ENCODE measurements at regions not wholly inside any gene's neighbourhood (a gene's known extent, or its start where the extent isn't known, plus 50 kb on each side); places are given as distances from the start of the nearest gene placed in this dataset.
"Not testable (repeated sequence)": the region's sequence is repeated elsewhere in the genome, so short reads cannot be mapped to it uniquely, and the experiment has no call there.

GRCh38 chr2:3899536-3900155 lies 196.3 kb downstream of the DCDC2C start:
- H3K27me3 ChIP-seq (ENCODE audit: insufficient read depth, low read length) = no peaks in the 10 kb centered on the region
- H3K27ac ChIP-seq (ENCODE audit: low read depth, low read length) = no peak overlapping the region
- no peak overlapping the region for H3K9ac ChIP-seq (ENCODE audit: low read depth, low read length)
- H3K4me1 ChIP-seq (ENCODE audit: insufficient read depth, low read length) = no peaks in the 10 kb centered on the region
- no peaks in the 10 kb centered on the region for H3K9me3 ChIP-seq (ENCODE audit: insufficient read depth, low read depth, low read length)
- H3K4me3 ChIP-seq (ENCODE audit: low read length) = no peak overlapping the region
- 94% methylated on average over 4 of the region's 4 CpGs for WGBS
- H3K36me3 ChIP-seq (ENCODE audit: insufficient read depth, low read length) = no peaks in the 10 kb centered on the region

- no peak overlapping the region for H3K9ac ChIP-seq (ENCODE audit: low read depth, low read length)
- H3K27ac ChIP-seq (ENCODE audit: low read depth, low read length) = no peak overlapping the region
- 95% methylated on average over 8 of the region's 8 CpGs for WGBS
- no peaks in the 10 kb centered on the region for H3K27me3 ChIP-seq (ENCODE audit: insufficient read depth, low read length)
- H3K9me3 ChIP-seq (ENCODE audit: insufficient read depth, low read depth, low read length) = peaks cover 12% of the 10 kb centered on the region; the same call in 1 of the 2 replicates
- no peaks in the 10 kb centered on the region for H3K36me3 ChIP-seq (ENCODE audit: insufficient read depth, low read length)
- no peak overlapping the region for H3K4me3 ChIP-seq (ENCODE audit: low read length)
- H3K4me1 ChIP-seq (ENCODE audit: insufficient read depth, low read length) = no peaks in the 10 kb centered on the region
Measured at GRCh38 chr2:3902131-3902530, 198.8 kb downstream of the DCDC2C start.

- no peaks in the 10 kb centered on the region for H3K36me3 ChIP-seq (ENCODE audit: insufficient read depth, low read length)
- H3K4me1 ChIP-seq (ENCODE audit: insufficient read depth, low read length) = no peaks in the 10 kb centered on the region
- no peaks in the 10 kb centered on the region for H3K27me3 ChIP-seq (ENCODE audit: insufficient read depth, low read length)
- H3K9ac ChIP-seq (ENCODE audit: low read depth, low read length) = no peak overlapping the region
- no peak overlapping the region for H3K27ac ChIP-seq (ENCODE audit: low read depth, low read length)
- WGBS = 95% methylated on average over 6 of the region's 6 CpGs
- H3K9me3 ChIP-seq (ENCODE audit: insufficient read depth, low read depth, low read length) = peaks cover 27% of the 10 kb centered on the region
- no peak overlapping the region for H3K4me3 ChIP-seq (ENCODE audit: low read length)
Measured at GRCh38 chr2:3904061-3904460, 200.7 kb downstream of the DCDC2C start.

- H3K9me3 ChIP-seq (ENCODE audit: insufficient read depth, low read depth, low read length) = peaks cover 41% of the 10 kb centered on the region
- not testable (repeated sequence) for H3K9ac ChIP-seq (ENCODE audit: low read depth, low read length); H3K36me3 ChIP-seq (ENCODE audit: insufficient read depth, low read length); H3K4me1 ChIP-seq (ENCODE audit: insufficient read depth, low read length); H3K4me3 ChIP-seq (ENCODE audit: low read length); H3K27me3 ChIP-seq (ENCODE audit: insufficient read depth, low read length); H3K27ac ChIP-seq (ENCODE audit: low read depth, low read length)
- 92% methylated on average over 1 of the region's 1 CpG for WGBS
Measured at GRCh38 chr2:3908498-3908897, 205.1 kb downstream of the DCDC2C start.

- Histone ChIP-seq H3K9ac (ENCODE audit: low read depth, low read length) (no peak overlapping the region), H3K27ac (ENCODE audit: low read depth, low read length) (no peak overlapping the region), H3K27me3 (ENCODE audit: insufficient read depth, low read length) (no peaks in the 10 kb centered on the region), H3K9me3 (ENCODE audit: insufficient read depth, low read depth, low read length) (peaks cover 30% of the 10 kb centered on the region), H3K4me1 (ENCODE audit: insufficient read depth, low read length) (no peaks in the 10 kb centered on the region), H3K36me3 (ENCODE audit: insufficient read depth, low read length) (no peaks in the 10 kb centered on the region), H3K4me3 (ENCODE audit: low read length) (no peak overlapping the region)
- WGBS = 85% methylated on average over 12 of the region's 13 CpGs
Measured at GRCh38 chr2:3911882-3912455, 208.6 kb downstream of the DCDC2C start.

- H3K9ac ChIP-seq (ENCODE audit: low read depth, low read length) = no peak overlapping the region
- H3K4me3 ChIP-seq (ENCODE audit: low read length) = no peak overlapping the region
- H3K9me3 ChIP-seq (ENCODE audit: insufficient read depth, low read depth, low read length) = peaks cover 21% of the 10 kb centered on the region
- H3K36me3 ChIP-seq (ENCODE audit: insufficient read depth, low read length) = no peaks in the 10 kb centered on the region
- H3K27me3 ChIP-seq (ENCODE audit: insufficient read depth, low read length) = no peaks in the 10 kb centered on the region
- H3K27ac ChIP-seq (ENCODE audit: low read depth, low read length) = no peak overlapping the region
- H3K4me1 ChIP-seq (ENCODE audit: insufficient read depth, low read length) = no peaks in the 10 kb centered on the region
- 94% methylated on average over 10 of the region's 12 CpGs for WGBS
Measured at GRCh38 chr2:3913166-3913565, 209.8 kb downstream of the DCDC2C start.

GRCh38 chr2:3914241-3914640 lies 210.9 kb downstream of the DCDC2C start:
- no peak overlapping the region for H3K4me3 ChIP-seq (ENCODE audit: low read length)
- 90% methylated on average over 3 of the region's 3 CpGs for WGBS
- no peak overlapping the region for H3K9ac ChIP-seq (ENCODE audit: low read depth, low read length)
- no peaks in the 10 kb centered on the region for H3K27me3 ChIP-seq (ENCODE audit: insufficient read depth, low read length)
- H3K4me1 ChIP-seq (ENCODE audit: insufficient read depth, low read length) = no peaks in the 10 kb centered on the region
- H3K27ac ChIP-seq (ENCODE audit: low read depth, low read length) = no peak overlapping the region
- no peaks in the 10 kb centered on the region for H3K36me3 ChIP-seq (ENCODE audit: insufficient read depth, low read length)
- peaks cover 12% of the 10 kb centered on the region for H3K9me3 ChIP-seq (ENCODE audit: insufficient read depth, low read depth, low read length)

- Histone ChIP-seq H3K36me3 (ENCODE audit: insufficient read depth, low read length) (no peaks in the 10 kb centered on the region), H3K4me1 (ENCODE audit: insufficient read depth, low read length) (no peaks in the 10 kb centered on the region), H3K4me3 (ENCODE audit: low read length) (no peak overlapping the region), H3K9ac (ENCODE audit: low read depth, low read length) (no peak overlapping the region), H3K27ac (ENCODE audit: low read depth, low read length) (no peak overlapping the region), H3K9me3 (ENCODE audit: insufficient read depth, low read depth, low read length) (no peaks in the 10 kb centered on the region), H3K27me3 (ENCODE audit: insufficient read depth, low read length) (no peaks in the 10 kb centered on the region)
- 75% methylated on average over 5 of the region's 5 CpGs for WGBS
Measured at GRCh38 chr2:3927031-3927430, 223.7 kb downstream of the DCDC2C start.

GRCh38 chr2:3929374-3929773 lies 226.0 kb downstream of the DCDC2C start:
- Histone ChIP-seq H3K27ac (ENCODE audit: low read depth, low read length) (no peak overlapping the region), H3K27me3 (ENCODE audit: insufficient read depth, low read length) (no peaks in the 10 kb centered on the region), H3K9me3 (ENCODE audit: insufficient read depth, low read depth, low read length) (no peaks in the 10 kb centered on the region), H3K36me3 (ENCODE audit: insufficient read depth, low read length) (no peaks in the 10 kb centered on the region), H3K9ac (ENCODE audit: low read depth, low read length) (no peak overlapping the region), H3K4me1 (ENCODE audit: insufficient read depth, low read length) (no peaks in the 10 kb centered on the region), H3K4me3 (ENCODE audit: low read length) (no peak overlapping the region)
- 95% methylated on average over 2 of the region's 3 CpGs for WGBS

GRCh38 chr2:3930246-3930645 lies 226.9 kb downstream of the DCDC2C start:
- Histone ChIP-seq H3K4me3 (ENCODE audit: low read length) (no peak overlapping the region), H3K36me3 (ENCODE audit: insufficient read depth, low read length) (no peaks in the 10 kb centered on the region), H3K9me3 (ENCODE audit: insufficient read depth, low read depth, low read length) (no peaks in the 10 kb centered on the region), H3K9ac (ENCODE audit: low read depth, low read length) (no peak overlapping the region), H3K4me1 (ENCODE audit: insufficient read depth, low read length) (no peaks in the 10 kb centered on the region), H3K27me3 (ENCODE audit: insufficient read depth, low read length) (no peaks in the 10 kb centered on the region), H3K27ac (ENCODE audit: low read depth, low read length) (no peak overlapping the region)
- 90% methylated on average over 7 of the region's 8 CpGs for WGBS

GRCh38 chr2:3940661-3941060 lies 237.3 kb downstream of the DCDC2C start:
- H3K27ac ChIP-seq (ENCODE audit: low read depth, low read length) = no peak overlapping the region
- H3K9ac ChIP-seq (ENCODE audit: low read depth, low read length) = no peak overlapping the region
- 67% methylated on average over 7 of the region's 7 CpGs for WGBS
- H3K9me3 ChIP-seq (ENCODE audit: insufficient read depth, low read depth, low read length) = no peaks in the 10 kb centered on the region
- H3K4me1 ChIP-seq (ENCODE audit: insufficient read depth, low read length) = no peaks in the 10 kb centered on the region
- H3K36me3 ChIP-seq (ENCODE audit: insufficient read depth, low read length) = no peaks in the 10 kb centered on the region
- no peak overlapping the region for H3K4me3 ChIP-seq (ENCODE audit: low read length)
- no peaks in the 10 kb centered on the region for H3K27me3 ChIP-seq (ENCODE audit: insufficient read depth, low read length)

GRCh38 chr2:3942841-3943240 lies 239.5 kb downstream of the DCDC2C start:
- Histone ChIP-seq H3K9ac (ENCODE audit: low read depth, low read length) (no peak overlapping the region), H3K4me1 (ENCODE audit: insufficient read depth, low read length) (no peaks in the 10 kb centered on the region), H3K27ac (ENCODE audit: low read depth, low read length) (no peak overlapping the region), H3K9me3 (ENCODE audit: insufficient read depth, low read depth, low read length) (no peaks in the 10 kb centered on the region), H3K27me3 (ENCODE audit: insufficient read depth, low read length) (no peaks in the 10 kb centered on the region), H3K36me3 (ENCODE audit: insufficient read depth, low read length) (no peaks in the 10 kb centered on the region), H3K4me3 (ENCODE audit: low read length) (no peak overlapping the region)
- 93% methylated on average over 20 of the region's 20 CpGs for WGBS

Data from HUES64 (cell line).